Pancreas (tissue), 10 donors: ENCODE measurements at regions not wholly inside any gene's neighbourhood (a gene's known extent, or its start where the extent isn't known, plus 50 kb on each side); places are given as distances from the start of the nearest gene placed in this dataset.

ENCODE experiments used
- ATAC-seq, 4 donors: fragments of 200-7000 bp; cut with Tn5 transposase; one replicate each; pipeline versions ENCODE4 v1.8.0 to v1.9.1; 2020; ENCODE audit warnings: mild to moderate bottlenecking in 4 of 4, moderate library complexity in 4 of 4
- DNase-seq, 6 donors: peaks; one replicate each; pipeline ENCODE4 v3.0.0-alpha.2; 2020
- FAIRE-seq: peaks from 2 replicates; lab custom pipeline; 2012; peaks lifted over from hg19 to GRCh38; lab: Jason Lieb, UNC
- H3K27ac ChIP-seq, 4 donors: fragments of 200-600 bp; sonication (generic); 1 replicate in 3 of 4; 2 replicates in 1 of 4; pipeline versions ENCODE4 v1.5.0 to v1.8.0; 2020
- H3K27me3 ChIP-seq, 4 donors: fragments of 200-600 bp; one replicate each; pipeline ENCODE4 v1.8.0; 2021
- H3K36me3 ChIP-seq, 3 donors: fragments of 200-600 bp; sonication (generic) in 1 of 3; one replicate each; pipeline versions ENCODE4 v1.5.0 to v1.8.0; 2020 to 2021
- H3K4me1 ChIP-seq, 3 donors: fragments of 200-600 bp; one replicate each; pipeline ENCODE4 v1.8.0; 2021
- H3K4me3 ChIP-seq, 4 donors: fragments of 200-600 bp; sonication (generic) in 2 of 4; one replicate each; pipeline versions ENCODE4 v1.5.0 to v1.8.0; 2020 to 2021
- H3K9me3 ChIP-seq, 4 donors: fragments of 200-600 bp; one replicate each; pipeline ENCODE4 v1.8.0; 2021
- WGBS, 2 donors: extraction: QIAGEN DNeasy Blood & Tissue Kit; methylation state at CpG; one replicate each; pipeline ENCODE4 v1.1.7; 2013; 5-methylcytosine and 5-hydroxymethylcytosine counted together
- intact Hi-C, 3 donors: fragments of 100-400 bp; cut with DNase I; formaldehyde crosslinking; loops; one replicate each; pipeline versions ENCODE4 v1.11.1 to v1.14.2; 2022
- TF ChIP-seq, protein P1 (sequence below), 4 donors: fragments of 200-600 bp; sonication (generic) in 3 of 4; IDR thresholded peaks; one replicate each; pipeline versions ENCODE4 v1.5.0 to v1.8.0; 2021; ENCODE audit warnings: antibody characterized with exemption in 4 of 4
- donor health status: healthy with polysubstance abuse.
- donor health status: DM: no; HTN: no; CAD: no; lungs with moderate emphysema.
- donor health status: DM: no; HTN: no; CAD: no.
- donor health status: control.
- donor health status: control.
- donor health status: Bipolar disorder and iron deficiency.
- donor health status: DM: yes; HTN: yes; CAD: no.
- donor health status: DM: no; HTN: no; CAD: no.
- donor health status: DM: no; HTN: no; CAD: no.
- donor health status: DM: yes; HTN: yes; CAD: no.

DNA sequence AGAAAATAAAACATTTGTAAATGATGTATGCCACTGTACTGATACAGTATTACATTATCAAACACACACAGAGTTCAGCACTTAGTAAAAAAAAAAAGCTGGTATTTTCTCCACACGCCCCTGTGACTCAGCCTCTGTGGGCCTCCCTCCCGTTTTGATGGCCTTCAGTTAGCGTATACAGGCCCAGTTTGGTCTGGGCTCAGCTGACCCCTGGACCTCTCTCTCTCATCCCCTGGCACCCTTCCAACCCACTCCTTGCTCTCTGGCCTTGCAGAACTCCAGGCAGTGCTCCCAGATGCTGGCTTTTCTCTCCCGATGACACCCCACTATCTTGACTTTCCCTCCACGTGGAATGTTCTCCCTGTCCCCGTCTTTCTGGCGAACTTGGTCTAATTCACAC, 89.0 kb upstream of the LIMCH1 start:
- TF ChIP-seq, protein P1, sequence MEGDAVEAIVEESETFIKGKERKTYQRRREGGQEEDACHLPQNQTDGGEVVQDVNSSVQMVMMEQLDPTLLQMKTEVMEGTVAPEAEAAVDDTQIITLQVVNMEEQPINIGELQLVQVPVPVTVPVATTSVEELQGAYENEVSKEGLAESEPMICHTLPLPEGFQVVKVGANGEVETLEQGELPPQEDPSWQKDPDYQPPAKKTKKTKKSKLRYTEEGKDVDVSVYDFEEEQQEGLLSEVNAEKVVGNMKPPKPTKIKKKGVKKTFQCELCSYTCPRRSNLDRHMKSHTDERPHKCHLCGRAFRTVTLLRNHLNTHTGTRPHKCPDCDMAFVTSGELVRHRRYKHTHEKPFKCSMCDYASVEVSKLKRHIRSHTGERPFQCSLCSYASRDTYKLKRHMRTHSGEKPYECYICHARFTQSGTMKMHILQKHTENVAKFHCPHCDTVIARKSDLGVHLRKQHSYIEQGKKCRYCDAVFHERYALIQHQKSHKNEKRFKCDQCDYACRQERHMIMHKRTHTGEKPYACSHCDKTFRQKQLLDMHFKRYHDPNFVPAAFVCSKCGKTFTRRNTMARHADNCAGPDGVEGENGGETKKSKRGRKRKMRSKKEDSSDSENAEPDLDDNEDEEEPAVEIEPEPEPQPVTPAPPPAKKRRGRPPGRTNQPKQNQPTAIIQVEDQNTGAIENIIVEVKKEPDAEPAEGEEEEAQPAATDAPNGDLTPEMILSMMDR (IDR thresholded peaks at IDR 0.05) = no peak
- no peak for FAIRE-seq
- WGBS, 2 donors = 75 to 79% methylated on average over 7 of the region's 7 CpGs
- H3K4me3 ChIP-seq = no peak overlapping the region
- intact Hi-C loops = no loop called here
- H3K36me3 ChIP-seq = no peaks in the 10 kb centered on the region
- no peaks in the 10 kb centered on the region for H3K27me3 ChIP-seq
- no peaks in the 10 kb centered on the region for H3K4me1 ChIP-seq
- H3K27ac ChIP-seq = no peak overlapping the region
- peak in 3 of 4 donors; percentile 21 to 63 (median 55) for ATAC-seq
- DNase-seq = peak in 4 of 6 donors; percentile 6 to 28 (median 22)
- no peaks in the 10 kb centered on the region for H3K9me3 ChIP-seq

DNA sequence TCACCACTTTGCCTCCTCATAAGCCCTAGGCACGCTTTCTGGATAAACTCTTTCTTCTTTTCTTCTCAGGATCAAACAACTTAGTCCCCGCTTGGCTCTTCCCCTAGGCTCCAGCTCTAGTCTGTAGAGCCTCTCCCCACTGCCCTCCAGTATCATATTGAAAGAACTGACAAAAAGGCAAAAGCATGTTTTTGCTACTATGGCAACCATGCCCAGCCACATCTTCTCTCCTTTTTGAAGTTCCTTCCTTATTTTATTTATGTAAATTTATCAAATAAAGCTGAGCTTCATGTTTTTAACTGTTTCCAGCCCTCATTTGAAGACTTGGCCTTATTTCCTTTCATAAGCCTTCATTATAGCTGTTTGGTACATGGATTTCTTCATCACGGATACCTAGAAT, 86.0 kb upstream of the LIMCH1 start:
- Histone ChIP-seq H3K4me3 (no peak overlapping the region), H3K27me3 (no peaks in the 10 kb centered on the region), H3K27ac (no peak overlapping the region), H3K36me3 (no peaks in the 10 kb centered on the region), H3K9me3 (no peaks in the 10 kb centered on the region), H3K4me1 (no peaks in the 10 kb centered on the region)
- intact Hi-C loops = no loop called here
- FAIRE-seq = no peak
- 84 to 92% methylated on average over 3 of the region's 3 CpGs for WGBS, 2 donors
- TF ChIP-seq, protein P1 (IDR thresholded peaks at IDR 0.05) = no peak
- DNase-seq = no peak
- no peak for ATAC-seq

DNA sequence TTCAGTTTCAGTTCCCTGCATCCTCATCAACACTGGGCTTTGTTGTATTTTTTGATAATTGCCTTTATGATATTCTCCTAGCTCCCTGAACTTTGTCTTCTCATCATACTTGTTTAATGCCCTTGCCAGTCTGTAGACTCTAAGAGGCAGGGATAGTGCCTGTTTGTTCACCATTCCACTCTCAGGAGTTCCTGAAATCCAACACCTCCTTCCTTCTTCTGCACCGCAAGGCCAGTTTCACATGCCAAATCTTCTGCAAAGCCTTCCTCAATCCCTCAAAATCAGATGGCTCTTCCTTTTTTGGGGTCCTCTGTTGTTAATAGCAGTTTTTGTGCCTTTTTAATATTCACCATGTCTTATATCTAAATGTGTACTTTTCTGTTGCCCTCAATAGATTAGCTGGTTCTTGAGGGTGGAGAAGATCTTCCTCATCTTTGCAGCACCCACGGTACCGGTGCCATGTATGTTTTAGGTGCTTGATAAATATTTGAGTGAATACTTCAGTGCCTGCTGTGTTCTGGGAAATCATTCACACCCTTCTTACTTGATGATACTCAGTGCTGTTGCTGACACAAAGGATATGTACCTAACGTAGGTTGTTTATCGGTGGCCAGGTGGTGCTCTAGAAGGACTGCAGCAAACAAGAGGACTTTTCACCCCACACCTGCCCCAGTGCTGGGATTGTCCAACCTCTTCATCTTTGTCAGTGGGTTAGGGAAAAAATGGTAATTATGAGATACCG, 85.3 kb upstream of the LIMCH1 start:
- FAIRE-seq = no peak

DNA sequence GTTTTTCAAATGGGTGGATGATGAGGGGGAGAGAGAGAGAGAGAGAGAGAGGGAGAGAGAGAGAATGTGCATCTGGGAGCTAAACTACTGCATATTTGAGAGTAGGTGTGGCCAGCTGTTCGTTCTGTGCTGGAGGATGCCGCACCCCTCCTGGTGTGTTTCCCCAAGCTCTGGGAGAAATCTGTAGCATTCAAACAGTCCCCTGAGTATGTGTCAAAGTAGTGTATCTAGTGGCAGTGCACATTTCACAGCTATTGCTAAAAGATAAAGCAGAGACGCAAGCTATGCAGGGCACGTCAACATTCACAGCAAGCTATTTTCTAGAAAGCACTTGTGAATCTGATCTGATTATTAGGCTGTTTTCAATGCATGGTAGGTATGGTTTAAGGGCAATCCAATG, 83.5 kb upstream of the LIMCH1 start:
- no peak overlapping the region for H3K4me3 ChIP-seq
- H3K9me3 ChIP-seq = no peaks in the 10 kb centered on the region
- H3K4me1 ChIP-seq = no peaks in the 10 kb centered on the region
- TF ChIP-seq, protein P1 (IDR thresholded peaks at IDR 0.05) = no peak
- 56 to 57% methylated on average over 4 of the region's 4 CpGs for WGBS, 2 donors
- no peak overlapping the region for H3K27ac ChIP-seq
- DNase-seq = no peak
- H3K36me3 ChIP-seq = no peaks in the 10 kb centered on the region
- no peak for ATAC-seq
- H3K27me3 ChIP-seq = no peaks in the 10 kb centered on the region
- no peak for FAIRE-seq
- intact Hi-C loops = no loop called here

More for the DNA sequence above, 85.3 kb upstream of the LIMCH1 start:
- H3K27ac ChIP-seq = no peak overlapping the region
- TF ChIP-seq, protein P1 (IDR thresholded peaks at IDR 0.05) = no peak
- no peaks in the 10 kb centered on the region for H3K36me3 ChIP-seq
- WGBS, 2 donors = 69% methylated on average over 6 of the region's 6 CpGs
- ATAC-seq (no peak), DNase-seq (no peak)
- intact Hi-C loops = no loop called here
- no peak overlapping the region for H3K4me3 ChIP-seq
- H3K9me3 ChIP-seq = no peaks in the 10 kb centered on the region
- no peaks in the 10 kb centered on the region for H3K4me1 ChIP-seq
- H3K27me3 ChIP-seq = no peaks in the 10 kb centered on the region

DNA sequence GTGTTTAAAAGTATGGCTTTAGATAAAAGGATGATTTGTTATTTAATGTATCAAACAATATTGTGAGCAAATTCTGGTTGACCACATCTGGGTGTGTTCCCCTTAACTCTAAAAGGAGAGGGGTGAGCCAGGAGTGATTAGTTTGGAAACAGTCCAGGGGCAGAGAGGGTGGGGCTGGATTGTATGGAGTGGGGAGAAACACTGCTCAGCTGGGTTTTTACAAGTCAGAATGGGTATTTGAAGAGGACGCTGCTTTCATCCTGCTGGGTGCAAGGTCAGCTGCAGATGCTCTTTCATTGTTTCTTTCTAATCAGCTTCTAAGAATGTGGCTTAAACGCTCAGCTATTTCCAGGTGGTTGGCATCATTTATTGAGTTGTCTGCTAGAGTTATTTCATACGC, 82.8 kb upstream of the LIMCH1 start:
- no peak overlapping the region for H3K4me3 ChIP-seq
- intact Hi-C loops = no loop called here
- FAIRE-seq (no peak), DNase-seq (no peak), ATAC-seq (no peak)
- no peaks in the 10 kb centered on the region for H3K9me3 ChIP-seq
- 49 to 50% methylated on average over 3 of the region's 3 CpGs for WGBS, 2 donors
- no peaks in the 10 kb centered on the region for H3K36me3 ChIP-seq
- no peaks in the 10 kb centered on the region for H3K4me1 ChIP-seq
- TF ChIP-seq, protein P1 (IDR thresholded peaks at IDR 0.05) = no peak
- H3K27ac ChIP-seq = no peak overlapping the region
- H3K27me3 ChIP-seq = no peaks in the 10 kb centered on the region
